ENCODE measurements at regions not wholly inside any gene's neighbourhood (a gene's known extent, or its start where the extent isn't known, plus 50 kb on each side); places are given as distances from the start of the nearest gene placed in this dataset.

GRCh38 chr9:29806937-29807618, 2233.8 kb upstream of the C9orf72 start:
- no peak for TF ChIP-seq EZH2 (IDR thresholded peaks at IDR 0.05; ENCODE audit: borderline replicate concordance, low read length)
- no peak for TF ChIP-seq CTCF (conservative IDR thresholded peaks at IDR 0.05 in 1 of 2, IDR thresholded peaks at IDR 0.05 in 1 of 2; ENCODE audit: extremely low read depth in 1 of 2, insufficient read depth in 1 of 2, low read depth in 1 of 2, low read length in 2 of 2)

All from mammary epithelial cell (primary cell).